ENCODE measurements at regions not wholly inside any gene's neighbourhood (a gene's known extent, or its start where the extent isn't known, plus 50 kb on each side); places are given as distances from the start of the nearest gene placed in this dataset.

- H3K27me3 ChIP-seq (ENCODE audit: control insufficient read depth in 1 of 2, insufficient read depth in 2 of 2, low read length in 2 of 2), result no peaks in the 10 kb centered on the region
- H3K36me3 ChIP-seq (ENCODE audit: insufficient read depth, low read length), result no peaks in the 10 kb centered on the region
- ChIA-PET CTCF (no interaction called here), POLR2A (no interaction called here)
- intact Hi-C loops (cut with DNase I, micrococcal nuclease), result no loop called here
- no peak overlapping the region for H3K27ac ChIP-seq (ENCODE audit: low read depth in 1 of 2, low read length in 2 of 2)
- H3K9me3 Mint-ChIP-seq, result peaks cover 12% of the 10 kb centered on the region
- H3K9me3 ChIP-seq (ENCODE audit: control insufficient read depth in 1 of 2, insufficient read depth in 1 of 2, low read length in 2 of 2), result peaks cover 0 to 8% of the 10 kb centered on the region in 2 experiments
- ATAC-seq (ENCODE audit: poor library complexity) (no peak), DNase-seq (no peak)
- H3K27ac Mint-ChIP-seq, result no peak overlapping the region
- no peaks in the 10 kb centered on the region for H3K4me1 ChIP-seq (ENCODE audit: insufficient read depth, low read length)
- no peaks in the 10 kb centered on the region for H3K4me1 Mint-ChIP-seq (ENCODE audit: low read depth)
- no peaks in the 10 kb centered on the region for H3K36me3 Mint-ChIP-seq (ENCODE audit: low read depth)
- H3K4me3 Mint-ChIP-seq, result no peak overlapping the region
- no peak overlapping the region for H3K4me3 ChIP-seq (ENCODE audit: low read length)
- TF ChIP-seq CTCF (IDR thresholded peaks at IDR 0.05), result no peak
- no peaks in the 10 kb centered on the region for H3K27me3 Mint-ChIP-seq
Measured at GRCh38 chr4:62512271-62512670, 1312.1 kb downstream of the ADGRL3 start.

- no peak for TF ChIP-seq CTCF (IDR thresholded peaks at IDR 0.05)
- no peaks in the 10 kb centered on the region for H3K36me3 ChIP-seq (ENCODE audit: insufficient read depth, low read length)
- ChIA-PET CTCF (no interaction called here), POLR2A (no interaction called here)
- intact Hi-C loops (cut with DNase I, micrococcal nuclease), result no loop called here
- H3K4me1 ChIP-seq (ENCODE audit: insufficient read depth, low read length), result no peaks in the 10 kb centered on the region
- peaks cover 7% of the 10 kb centered on the region for H3K9me3 Mint-ChIP-seq
- H3K4me3 ChIP-seq (ENCODE audit: low read length), result no peak overlapping the region
- ATAC-seq (ENCODE audit: poor library complexity), result no peak
- no peak overlapping the region for H3K27ac ChIP-seq (ENCODE audit: low read depth in 1 of 2, low read length in 2 of 2)
- H3K4me1 Mint-ChIP-seq (ENCODE audit: low read depth), result no peaks in the 10 kb centered on the region
- no peak overlapping the region for H3K27ac Mint-ChIP-seq
- DNase-seq, result no peak
- no peak overlapping the region for H3K4me3 Mint-ChIP-seq
- H3K9me3 ChIP-seq (ENCODE audit: control insufficient read depth in 1 of 2, insufficient read depth in 1 of 2, low read length in 2 of 2), result peaks cover 0 to 8% of the 10 kb centered on the region in 2 experiments
- no peaks in the 10 kb centered on the region for H3K36me3 Mint-ChIP-seq (ENCODE audit: low read depth)
- no peaks in the 10 kb centered on the region for H3K27me3 ChIP-seq (ENCODE audit: control insufficient read depth in 1 of 2, insufficient read depth in 2 of 2, low read length in 2 of 2)
- H3K27me3 Mint-ChIP-seq, result no peaks in the 10 kb centered on the region
Measured at GRCh38 chr4:62510228-62510627, 1310.1 kb downstream of the ADGRL3 start.

GRCh38 chr4:62500296-62500695 lies 1300.2 kb downstream of the ADGRL3 start:
- Mint-ChIP-seq H3K4me1 (ENCODE audit: low read depth) (no peaks in the 10 kb centered on the region), H3K9me3 (peaks cover 17% of the 10 kb centered on the region), H3K4me3 (no peak overlapping the region), H3K27ac (no peak overlapping the region), H3K27me3 (no peaks in the 10 kb centered on the region), H3K36me3 (ENCODE audit: low read depth) (no peaks in the 10 kb centered on the region)
- Histone ChIP-seq H3K4me1 (ENCODE audit: insufficient read depth, low read length) (no peaks in the 10 kb centered on the region), H3K27ac (ENCODE audit: low read depth in 1 of 2, low read length in 2 of 2) (no peak overlapping the region), H3K4me3 (ENCODE audit: low read length) (no peak overlapping the region), H3K36me3 (ENCODE audit: insufficient read depth, low read length) (no peaks in the 10 kb centered on the region), H3K27me3 (ENCODE audit: control insufficient read depth in 1 of 2, insufficient read depth in 2 of 2, low read length in 2 of 2) (no peaks in the 10 kb centered on the region), H3K9me3 (ENCODE audit: control insufficient read depth in 1 of 2, insufficient read depth in 1 of 2, low read length in 2 of 2) (no peaks in the 10 kb centered on the region)
- POLR2A ChIA-PET, result no interaction called here
- no peak for TF ChIP-seq CTCF (IDR thresholded peaks at IDR 0.05)
- ATAC-seq (ENCODE audit: poor library complexity) (no peak), DNase-seq (no peak)
- intact Hi-C loops (cut with DNase I, micrococcal nuclease), result no loop called here
- CTCF ChIA-PET, result no interaction called here

Measured in CD4-positive, alpha-beta T cell (primary cell).